ENCODE measurements at regions not wholly inside any gene's neighbourhood (a gene's known extent, or its start where the extent isn't known, plus 50 kb on each side); places are given as distances from the start of the nearest gene placed in this dataset.

- TF ChIP-seq POLR2A (IDR thresholded peaks at IDR 0.05; ENCODE audit: borderline replicate concordance, extremely low read depth, insufficient read depth, insufficient read length) (no peak), POLR2AphosphoS5 (IDR thresholded peaks at IDR 0.05; ENCODE audit: low read depth, low read length) (no peak), JUND (IDR thresholded peaks at IDR 0.05) (no peak), SRF (IDR thresholded peaks at IDR 0.05; ENCODE audit: low read depth) (no peak), YY1 (IDR thresholded peaks at IDR 0.05; ENCODE audit: extremely low read depth, insufficient replicate concordance, low read depth, low read length) (no peak), ZFX (IDR thresholded peaks at IDR 0.05) (no peak), SP1 (IDR thresholded peaks at IDR 0.05; ENCODE audit: low read depth) (no peak), CTCF (IDR thresholded peaks at IDR 0.05 in 2 of 3, conservative IDR thresholded peaks at IDR 0.05 in 1 of 3; ENCODE audit: borderline replicate concordance in 1 of 3, insufficient read depth in 1 of 3, low read depth in 2 of 3, low read length in 2 of 3) (no peak), CEBPB (IDR thresholded peaks at IDR 0.05; ENCODE audit: low read depth) (no peak), CBX3 (IDR thresholded peaks at IDR 0.05; ENCODE audit: low read depth) (no peak), FOSL1 (IDR thresholded peaks at IDR 0.05; ENCODE audit: low read depth) (no peak), EZH2phosphoT487 (IDR thresholded peaks at IDR 0.05; ENCODE audit: borderline replicate concordance) (no peak), SIN3A (IDR thresholded peaks at IDR 0.05; ENCODE audit: low read depth) (no peak), EGR1 (IDR thresholded peaks at IDR 0.05; ENCODE audit: low read depth) (no peak), TCF7L2 (IDR thresholded peaks at IDR 0.05; ENCODE audit: borderline replicate concordance, extremely low read depth, insufficient read depth, insufficient read length) (no peak), ATF3 (IDR thresholded peaks at IDR 0.05) (no peak), REST (IDR thresholded peaks at IDR 0.05; ENCODE audit: low read depth) (no peak), ZNF274 (IDR thresholded peaks at IDR 0.05; ENCODE audit: low read depth, low read length) (no peak), RAD21 (IDR thresholded peaks at IDR 0.05; ENCODE audit: low read depth) (no peak)
Observed at GRCh38 chr6:836276-836853, 143.4 kb upstream of the EXOC2 start.

More at GRCh38 chr6:836276-836853, 143.4 kb upstream of the EXOC2 start:
- Histone ChIP-seq H4K20me1 (ENCODE audit: insufficient read depth) (no peaks in the 10 kb centered on the region), H3K4me1 (ENCODE audit: control insufficient read depth in 1 of 2, insufficient read depth in 2 of 2, low read length in 2 of 2) (peaks cover 0 to 11% of the 10 kb centered on the region in 2 experiments; a peak in 3 of 4 replicates), H3K9me3 (ENCODE audit: control insufficient read depth in 1 of 2, insufficient read depth in 1 of 2, low read depth in 1 of 2, low read length in 2 of 2) (no peaks in the 10 kb centered on the region), H3K4me2 (ENCODE audit: low read length) (no peak overlapping the region), H3K36me3 (ENCODE audit: control insufficient read depth in 1 of 2, insufficient read depth in 2 of 2, low read length in 2 of 2) (no peaks in the 10 kb centered on the region), H3K27me3 (ENCODE audit: insufficient read depth, low read length) (no peaks in the 10 kb centered on the region), H3K9ac (ENCODE audit: low read length) (no peak overlapping the region), H3K79me2 (ENCODE audit: insufficient read depth, low read length) (no peaks in the 10 kb centered on the region), H3K27ac (ENCODE audit: low read depth, low read length) (no peak overlapping the region), H3K9me2 (ENCODE audit: insufficient read depth) (no peaks in the 10 kb centered on the region), H3K4me3 (replicated peaks in 1 of 2; ENCODE audit: low read depth in 1 of 2, low read length in 2 of 2) (no peak overlapping the region), H2AFZ (ENCODE audit: low read depth, low read length, poor library complexity, severe bottlenecking) (no peak overlapping the region)
- ChIA-PET POLR2A (no interaction called here), CTCF (no interaction called here), RAD21 (ENCODE audit: low non-redundant PET in 1 of 2, low total read pairs in 2 of 2, uncharacterized antibody in 2 of 2, unreplicated experiment in 2 of 2) (no interaction called here)
- intact Hi-C loops (cut with micrococcal nuclease), result no loop called here
- DNase-seq (ENCODE audit: low read depth, low spot score) (no peak), ATAC-seq (no peak)
- no TSS peak for BruUV-seq (replicated peaks)
